CD4-positive, alpha-beta T cell treated with Interleukin-4 for 1 hour (primary cell): ENCODE measurements at regions not wholly inside any gene's neighbourhood (a gene's known extent, or its start where the extent isn't known, plus 50 kb on each side); places are given as distances from the start of the nearest gene placed in this dataset.
"Not testable (repeated sequence)": the region's sequence is repeated elsewhere in the genome, so short reads cannot be mapped to it uniquely, and the experiment has no call there.

Source experiments
- DNase-seq, 2 donors: peaks; one replicate each; pipeline ENCODE4 v3.0.0-alpha.2; 2020 to 2022

DNA sequence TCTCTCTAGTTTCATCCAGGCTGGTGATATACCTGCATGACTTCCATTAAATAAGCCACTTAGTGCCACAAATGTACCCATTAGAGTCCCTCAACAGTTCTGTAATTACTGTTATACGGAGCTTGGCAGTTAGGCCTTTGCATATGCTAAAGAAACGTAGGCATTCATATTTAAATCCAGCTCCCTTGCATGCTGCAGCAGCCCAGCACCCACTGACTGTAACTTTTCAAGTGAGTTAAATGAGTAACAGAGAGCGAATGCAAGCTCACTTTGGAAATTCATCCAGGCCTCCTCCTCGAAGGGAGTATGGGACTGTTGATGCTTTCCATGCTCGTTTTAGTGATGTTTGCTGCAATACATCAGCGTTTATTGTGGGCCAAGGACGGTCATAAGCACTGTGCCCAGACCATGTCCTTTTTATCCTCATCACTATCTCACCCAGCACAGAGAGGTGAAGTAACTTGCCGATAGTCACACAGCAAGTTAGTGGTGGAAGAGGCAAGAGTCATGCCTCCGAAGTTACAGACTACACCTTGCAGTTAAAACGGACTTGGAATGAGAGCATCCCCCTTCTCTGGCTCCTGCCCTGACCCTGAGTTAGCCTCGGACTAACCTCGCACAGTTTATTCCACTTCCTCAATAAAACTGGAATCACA is 179.4 kb upstream of the PDE10A start:
- DNase-seq = no peak

DNA sequence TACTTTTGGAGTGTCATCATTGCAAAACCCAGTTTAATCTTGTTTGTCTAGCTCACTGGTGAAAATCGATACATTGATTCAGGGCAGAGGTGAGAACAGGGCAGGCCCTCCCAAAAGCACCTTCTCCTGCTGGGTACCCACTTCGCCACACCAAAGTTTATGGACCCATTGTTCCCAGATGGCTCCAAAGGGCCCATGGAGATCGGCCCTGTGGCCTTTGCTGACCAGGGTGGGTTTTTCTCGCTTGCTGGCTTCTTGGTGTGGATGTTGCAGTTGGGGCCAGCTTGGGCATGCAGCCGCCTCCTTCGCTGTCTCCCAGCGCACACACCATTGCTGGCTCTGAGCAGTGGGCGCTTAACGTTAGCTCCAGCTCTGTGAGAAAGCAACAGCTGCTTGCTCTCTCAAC is 178.1 kb upstream of the PDE10A start:
- DNase-seq = no peak

DNA sequence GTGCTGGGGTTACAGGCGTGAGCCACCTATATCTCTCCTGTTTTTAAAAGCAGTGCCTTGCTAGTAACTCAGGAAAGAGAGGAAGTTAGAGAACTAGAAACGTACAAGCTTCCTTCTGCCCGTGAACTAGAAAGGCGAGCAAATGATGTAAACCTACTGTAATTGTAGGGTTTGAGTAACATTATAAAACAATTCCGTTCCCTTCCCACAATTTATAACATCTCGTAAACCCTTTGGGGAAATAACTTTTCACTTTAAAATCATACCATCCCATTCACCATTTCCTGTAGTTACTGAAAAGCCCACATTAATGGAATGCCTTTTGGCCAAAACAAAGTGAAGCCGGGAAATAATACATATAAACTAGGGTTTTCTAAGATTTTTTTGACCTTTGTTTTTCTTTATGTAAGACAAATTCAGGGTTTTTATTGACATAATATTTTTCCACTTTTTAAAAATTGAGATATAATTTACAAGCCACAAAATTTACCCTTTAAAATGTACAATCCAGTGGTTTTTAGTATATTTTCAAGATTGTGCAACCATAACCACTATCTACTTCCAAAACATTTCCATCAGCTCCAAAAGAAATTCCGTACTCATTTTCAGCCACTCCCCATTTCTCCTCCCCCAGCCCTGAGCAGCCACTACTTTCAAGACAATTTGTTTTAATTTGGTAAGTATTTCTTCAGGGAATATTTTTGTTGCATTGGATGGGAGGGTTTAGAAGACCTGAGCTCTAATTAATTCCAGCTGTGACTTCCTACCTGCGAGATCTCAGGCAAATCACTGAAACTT is 175.1 kb upstream of the PDE10A start:
- DNase-seq = no peak

DNA sequence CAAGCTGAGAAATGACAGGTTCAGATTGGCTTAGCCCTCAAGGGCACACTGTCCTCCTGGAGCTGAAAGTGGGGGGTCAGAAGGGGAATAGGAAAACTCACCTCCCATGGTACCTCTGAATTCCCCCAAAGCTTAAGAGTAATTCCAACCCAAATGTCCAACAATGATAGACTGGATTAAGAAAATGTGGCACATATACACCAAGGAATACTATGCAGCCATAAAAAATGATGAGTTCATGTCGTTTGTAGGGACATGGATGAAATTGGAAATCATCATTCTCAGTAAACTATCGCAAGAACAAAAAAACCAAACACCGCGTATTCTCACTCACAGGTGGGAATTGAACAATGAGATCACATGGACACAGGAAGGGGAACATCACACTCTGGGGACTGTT is 173.6 kb upstream of the PDE10A start:
- not testable (repeated sequence) for DNase-seq

DNA sequence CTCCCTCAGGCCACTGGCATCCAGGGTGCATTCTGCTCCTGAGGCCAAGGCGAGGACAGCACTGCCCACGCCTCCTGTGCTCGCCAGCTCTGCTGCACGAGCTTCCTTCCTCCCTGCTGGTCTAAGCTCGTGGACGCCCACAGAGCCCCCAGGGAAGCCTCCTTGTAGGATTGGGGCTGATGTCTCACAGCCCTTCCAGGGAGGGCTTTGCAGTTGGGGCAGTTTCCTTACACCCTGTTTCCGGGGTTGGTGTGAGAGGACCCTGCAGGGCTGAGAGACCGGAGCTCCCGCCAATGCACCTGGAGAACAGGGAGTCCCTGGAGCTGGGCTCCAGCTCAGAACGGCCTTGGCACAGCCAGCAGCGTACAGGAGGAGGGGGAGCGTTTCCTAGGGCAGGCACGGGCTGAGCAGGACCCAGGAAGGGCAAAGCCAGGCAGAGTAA is 172.4 kb upstream of the PDE10A start:
- DNase-seq = no peak

DNA sequence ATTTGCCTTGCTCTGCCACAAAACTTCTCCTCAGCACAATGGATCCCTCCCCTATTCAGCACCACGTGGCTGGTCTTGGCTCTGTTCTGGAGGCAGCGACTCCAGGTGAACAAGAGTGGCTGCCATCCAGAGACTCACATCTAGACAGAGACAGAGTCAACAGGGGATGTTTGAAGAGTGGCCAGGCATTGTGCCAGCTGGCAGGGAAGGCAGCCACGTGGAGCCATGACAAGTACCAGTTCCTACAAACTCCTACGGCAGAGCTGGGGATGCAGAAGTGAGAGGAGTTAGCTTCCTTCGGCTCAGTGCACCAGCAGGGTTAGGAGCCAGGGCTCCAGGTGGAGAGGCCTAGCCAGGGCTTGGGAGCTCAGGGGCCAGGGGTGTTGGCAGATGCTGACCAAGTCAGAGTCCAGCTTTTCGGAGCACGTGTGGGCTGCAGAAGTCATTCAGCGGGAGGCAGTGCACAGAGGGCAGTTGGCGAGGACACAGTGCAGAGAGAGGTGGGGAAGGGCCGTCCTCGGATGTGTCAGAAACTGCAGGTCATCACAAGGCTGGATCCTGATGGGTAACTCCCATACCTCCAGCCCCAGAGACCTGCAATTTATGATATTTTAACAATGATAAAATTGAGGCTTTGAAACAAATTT is 171.7 kb upstream of the PDE10A start:
- DNase-seq = no peak

DNA sequence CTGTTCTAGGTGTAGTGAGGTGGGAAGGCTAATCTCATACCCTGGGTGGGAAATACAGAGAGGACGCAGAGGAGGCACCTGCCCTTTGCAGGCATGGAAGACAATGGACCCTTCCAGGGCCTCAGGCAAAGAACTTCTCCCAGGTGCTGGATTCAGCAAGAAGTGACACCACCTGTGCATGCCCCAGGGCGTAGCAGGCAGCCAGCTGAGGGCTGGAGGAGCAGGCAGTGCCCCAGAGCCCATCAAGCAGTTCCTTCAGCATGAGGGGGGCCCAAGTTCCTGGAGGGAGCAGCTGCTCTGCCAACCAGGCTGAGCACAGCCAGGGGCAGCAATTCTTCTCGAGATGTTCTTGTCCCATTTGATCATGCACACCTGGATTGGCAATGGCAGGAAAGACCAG is 170.3 kb upstream of the PDE10A start:
- DNase-seq = no peak

DNA sequence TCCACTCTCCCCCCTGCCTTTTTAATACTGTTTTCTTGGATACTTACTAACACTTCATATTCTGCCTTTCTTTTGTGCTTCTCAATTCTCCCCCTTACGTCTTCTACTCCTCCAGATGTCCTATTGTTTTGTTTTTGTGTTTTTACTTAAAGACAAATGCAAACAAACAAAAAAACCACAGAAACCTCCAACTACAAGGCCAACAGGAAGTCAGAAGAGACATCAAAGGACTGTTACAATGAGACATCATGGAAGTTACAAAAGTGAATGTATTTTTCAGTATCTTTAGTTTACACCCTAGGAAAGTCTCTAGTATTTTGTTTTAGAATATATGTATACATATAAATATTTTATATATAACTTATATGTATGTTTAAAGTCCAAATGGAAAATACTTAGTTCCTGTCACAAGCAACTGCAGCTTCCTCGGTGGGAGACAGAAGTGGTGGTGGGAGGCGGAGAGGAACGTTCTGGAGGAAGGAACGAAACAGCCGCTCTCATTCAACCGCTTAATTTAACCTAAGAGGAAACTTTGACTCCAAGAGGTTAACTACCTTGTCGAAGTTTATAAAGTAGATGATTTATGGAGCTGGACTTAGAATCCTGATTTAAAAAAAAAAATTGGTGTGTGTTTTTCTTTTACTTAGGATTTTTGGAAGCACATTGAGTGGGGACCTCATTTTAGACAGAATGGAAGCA is 168.9 kb upstream of the PDE10A start:
- DNase-seq = no peak

DNA sequence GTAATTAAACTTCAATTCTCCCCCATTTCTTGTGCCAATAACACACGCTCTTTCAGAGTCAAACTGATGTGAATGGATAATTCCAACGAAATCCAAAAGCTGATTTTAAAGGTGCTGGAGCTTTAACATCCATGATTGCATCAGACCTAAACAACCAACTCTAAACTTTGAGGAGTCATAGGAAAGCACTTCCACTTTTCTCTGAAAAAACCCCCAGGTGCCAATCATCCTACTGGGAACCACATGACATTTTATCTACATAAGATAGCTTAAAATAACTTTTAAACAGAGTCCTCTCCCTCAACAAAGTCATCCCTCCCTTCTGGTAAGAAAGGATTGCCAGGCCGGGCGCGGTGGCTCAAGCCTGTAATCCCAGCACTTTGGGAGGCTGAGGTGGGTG is 167.7 kb upstream of the PDE10A start:
- DNase-seq = no peak

DNA sequence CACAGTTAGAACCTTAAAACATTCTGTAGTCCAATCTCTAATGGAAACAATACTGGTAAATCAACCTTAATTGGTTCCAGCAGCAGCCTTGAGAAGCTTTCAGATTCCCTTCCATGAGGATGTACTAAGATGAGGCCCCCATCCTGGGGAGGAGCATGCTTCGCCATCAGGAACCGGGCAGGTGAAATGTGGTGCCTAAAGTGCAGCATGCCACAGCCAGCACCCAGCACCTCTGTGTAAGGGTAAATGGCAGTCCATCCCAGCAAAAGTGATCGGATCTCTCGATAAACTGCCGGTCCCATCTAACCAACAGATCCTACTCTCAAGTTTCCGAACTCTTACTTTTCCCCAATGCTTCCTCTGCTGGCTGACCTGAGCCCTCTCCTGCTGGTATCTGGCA is 166.3 kb upstream of the PDE10A start:
- DNase-seq = no peak

DNA sequence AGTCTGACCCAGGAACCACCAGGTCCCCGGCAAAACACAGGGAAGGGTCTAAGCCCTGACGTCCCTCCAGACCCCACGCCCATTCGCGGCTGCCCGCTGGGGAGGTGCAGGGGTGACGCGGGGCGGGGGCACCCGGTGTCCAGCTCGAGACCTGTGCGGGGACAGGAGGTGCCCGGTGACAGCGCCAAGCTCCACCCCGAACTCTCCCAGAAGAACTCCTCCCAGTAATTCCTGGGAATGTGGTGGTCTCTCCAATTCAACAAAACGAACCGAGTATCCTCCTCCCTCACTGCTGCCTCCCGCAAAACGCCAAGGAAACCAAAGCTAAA is 164.1 kb upstream of the PDE10A start:
- DNase-seq = no peak

DNA sequence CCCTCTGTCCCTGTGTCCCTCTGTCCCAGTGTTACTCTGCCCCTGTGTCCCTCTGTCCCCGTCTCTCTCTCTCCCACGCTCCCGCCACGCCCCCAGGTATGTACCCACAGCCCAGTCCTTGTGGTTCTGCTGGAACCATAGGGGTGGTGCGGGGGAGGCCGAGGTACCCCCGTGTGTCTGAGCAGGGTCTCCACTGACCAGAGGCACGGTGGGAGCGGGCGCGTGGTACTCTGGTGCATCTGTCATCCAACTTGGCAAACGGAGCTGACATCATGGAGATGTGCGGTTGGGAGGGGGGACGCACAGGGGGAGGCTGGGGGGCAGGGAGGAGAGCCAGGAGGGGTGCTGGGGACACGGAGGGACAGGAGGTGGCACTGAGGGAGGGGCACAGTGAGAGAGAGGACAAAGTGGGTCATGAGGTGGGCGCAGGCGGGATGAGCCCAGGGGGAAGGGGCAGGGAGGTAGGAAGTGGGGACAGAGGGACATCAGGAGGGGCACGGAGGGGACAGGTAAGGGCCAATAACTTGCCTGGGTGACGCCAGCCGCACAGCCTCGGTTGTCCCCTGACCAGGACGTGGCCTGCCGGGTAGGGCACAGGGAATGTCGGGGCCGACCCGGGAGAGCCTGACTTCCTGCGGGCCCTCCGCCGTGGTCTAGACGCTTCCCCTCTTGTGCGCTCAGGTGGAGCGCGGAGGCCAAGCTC is 163.6 kb upstream of the PDE10A start:
- no peak for DNase-seq

DNA sequence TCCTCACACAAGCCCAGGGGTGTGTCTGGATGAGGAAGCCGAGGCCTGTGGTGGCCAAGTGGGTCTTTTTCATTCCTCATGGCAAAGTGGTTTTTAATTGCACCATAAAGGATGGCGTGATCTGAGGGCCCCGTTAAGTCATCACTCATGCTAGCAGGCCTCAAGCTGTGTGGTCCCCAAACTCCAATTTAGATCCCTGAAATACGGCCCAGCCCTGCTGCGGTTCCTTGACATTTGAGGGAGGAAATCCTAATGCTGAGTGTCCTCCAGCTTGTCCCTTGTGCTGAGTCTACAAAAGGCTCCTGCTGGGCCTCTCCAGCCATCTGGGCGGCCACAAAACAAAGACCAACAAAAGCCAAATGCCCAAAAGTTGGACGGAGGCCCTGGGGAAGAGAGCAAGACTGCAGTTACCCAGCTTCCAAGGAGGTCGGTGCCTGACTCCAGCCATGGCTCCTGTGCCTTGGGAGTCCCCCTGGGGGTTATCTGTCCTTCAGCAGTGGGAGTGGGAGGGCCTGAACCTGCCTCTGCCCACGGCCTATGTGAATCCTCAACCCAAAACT is 162.3 kb upstream of the PDE10A start:
- DNase-seq = no peak

DNA sequence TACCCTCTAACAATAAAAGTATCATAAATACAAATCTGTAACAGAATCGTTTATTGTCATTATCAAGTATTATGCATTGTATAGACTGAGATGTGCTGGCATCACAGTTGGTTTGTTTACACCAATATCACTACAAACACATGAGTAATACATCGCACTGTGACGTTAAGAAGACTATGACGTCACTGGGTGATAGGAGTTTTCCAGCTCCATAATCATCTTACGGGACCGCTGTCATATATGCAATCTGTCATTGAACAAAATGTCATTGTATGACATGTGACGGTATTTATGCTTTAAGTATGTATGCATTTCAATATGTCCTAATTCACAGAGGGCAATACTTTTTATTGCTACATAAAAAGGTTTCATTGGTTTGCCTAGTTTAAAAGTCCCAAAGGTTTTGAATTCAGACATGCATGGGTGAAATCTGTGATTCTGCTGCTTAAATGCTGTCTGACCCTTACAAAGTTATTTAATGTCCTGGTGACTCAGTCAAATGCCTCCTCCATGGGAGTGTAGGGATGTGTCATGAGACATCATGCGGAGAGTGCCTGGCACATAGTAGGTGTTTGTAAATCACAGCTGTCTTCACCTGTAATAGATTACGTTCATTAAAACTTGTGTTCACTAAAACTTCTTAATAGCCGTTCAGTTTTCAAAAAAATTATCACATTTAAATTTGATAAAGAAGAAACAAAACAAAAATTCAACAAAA is 160.7 kb upstream of the PDE10A start:
- DNase-seq = no peak

DNA sequence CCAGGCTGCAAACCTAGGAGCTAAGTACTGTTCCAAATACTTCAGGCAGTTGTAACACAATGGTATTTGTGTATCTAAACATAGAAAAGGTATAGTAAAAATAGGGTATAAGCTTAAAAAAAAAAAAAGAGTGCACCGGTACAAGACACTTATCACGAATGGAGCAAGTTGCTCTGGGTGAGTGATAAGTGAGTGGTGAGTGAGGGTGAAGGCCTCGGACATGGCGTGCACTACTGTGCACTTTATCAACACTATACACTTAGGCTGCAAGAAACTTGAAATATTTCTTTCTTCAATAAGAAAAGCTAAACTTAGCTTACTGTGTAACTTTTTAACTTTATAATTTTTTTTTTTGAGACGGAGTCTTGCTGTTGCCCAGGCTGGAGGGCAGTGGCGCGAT is 159.5 kb upstream of the PDE10A start:
- no peak for DNase-seq

DNA sequence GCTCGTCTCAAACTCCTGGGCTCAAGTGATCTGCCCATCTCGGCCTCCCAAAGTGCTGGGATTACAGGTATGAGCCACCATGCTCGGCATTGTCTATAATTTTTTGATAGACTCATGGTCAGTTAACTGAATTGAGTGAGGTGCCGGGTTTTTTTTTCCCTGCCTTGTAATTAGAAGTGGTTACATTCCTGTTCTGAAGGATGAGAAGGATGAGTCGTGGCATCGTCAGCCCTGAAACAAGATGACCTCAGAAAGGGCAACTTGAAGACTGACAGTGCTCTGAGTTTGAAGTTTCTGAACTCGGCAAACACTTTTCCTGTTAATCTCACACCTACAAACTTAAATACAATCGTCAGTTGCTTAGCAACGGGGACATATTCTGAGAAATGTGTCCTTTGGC is 158.7 kb upstream of the PDE10A start:
- DNase-seq = no peak

DNA sequence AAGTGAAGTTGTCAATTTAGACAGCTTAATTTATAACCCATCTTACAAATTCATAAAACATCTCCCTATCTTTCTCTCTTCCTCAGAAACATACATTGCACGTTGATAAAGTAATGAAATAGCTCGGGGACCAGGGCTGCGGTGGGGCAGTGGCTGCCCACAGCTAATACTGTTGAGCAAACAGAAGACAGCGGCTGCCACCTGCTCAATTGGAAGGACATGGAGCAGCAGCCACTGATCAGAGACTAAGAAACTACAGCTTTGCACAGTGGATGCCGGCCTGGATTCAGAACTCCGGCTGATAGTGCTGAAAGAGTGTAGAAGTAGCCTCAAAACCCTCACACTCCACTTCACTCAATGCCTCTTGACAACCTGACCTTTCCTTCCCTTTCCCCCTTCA is 157.9 kb upstream of the PDE10A start:
- DNase-seq = no peak

DNA sequence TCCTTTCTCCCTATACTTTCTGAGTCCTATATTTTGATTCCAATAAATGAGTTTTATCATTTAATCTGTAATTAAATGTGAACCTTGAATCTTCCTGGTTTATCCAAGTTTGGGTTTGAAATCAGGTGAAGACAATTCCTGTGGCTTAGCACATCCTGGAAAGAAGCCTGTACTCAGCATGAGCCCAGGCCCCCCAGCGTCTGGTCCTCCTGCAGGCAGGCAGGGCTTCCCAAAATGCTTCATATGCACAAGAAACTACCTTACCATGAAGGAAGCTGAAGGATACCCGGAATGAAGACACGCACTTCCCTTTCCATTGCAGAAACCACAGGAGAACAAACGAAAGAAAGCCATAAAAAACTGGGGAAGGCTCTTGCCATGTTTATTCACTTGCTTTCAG is 157.4 kb upstream of the PDE10A start:
- no peak for DNase-seq

DNA sequence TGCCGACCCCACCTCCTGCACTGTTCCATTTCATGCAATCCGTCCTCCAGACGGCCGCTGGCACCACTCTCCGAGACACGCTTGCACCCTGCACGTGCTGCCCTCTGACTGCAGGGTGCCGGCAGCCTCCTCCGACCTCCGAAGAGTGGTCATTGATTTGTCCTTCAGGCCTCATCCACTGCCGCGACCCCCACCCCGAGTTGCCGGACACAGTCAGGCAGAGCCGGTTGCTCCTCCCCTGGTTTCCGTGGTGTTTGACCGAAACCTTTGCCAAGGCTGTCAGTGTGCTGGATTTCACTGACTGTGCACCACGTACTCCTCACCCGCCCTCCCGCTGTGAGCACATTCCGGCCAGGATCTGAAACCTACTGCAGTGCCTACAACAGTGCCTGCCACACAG is 156.4 kb upstream of the PDE10A start:
- DNase-seq = no peak

DNA sequence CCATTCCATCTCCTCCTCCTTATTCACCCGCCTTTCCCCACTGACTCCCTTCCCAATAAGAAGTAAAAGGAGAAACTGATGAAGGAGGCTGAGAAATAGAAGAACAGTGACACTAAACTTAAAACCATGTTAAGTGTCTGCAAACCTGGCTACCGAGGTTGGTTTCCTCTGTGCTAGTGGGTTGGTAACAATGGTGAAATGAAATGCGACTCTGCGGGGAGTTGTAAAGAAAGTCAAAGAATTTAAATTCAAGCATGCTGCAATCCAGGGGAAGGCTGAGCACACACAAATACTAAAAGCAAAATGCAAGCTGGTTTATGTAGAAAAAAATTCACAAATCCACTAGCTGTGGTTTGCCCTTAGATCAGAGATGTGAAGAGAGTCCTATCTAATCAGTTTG is 155.2 kb upstream of the PDE10A start:
- no peak for DNase-seq

DNA sequence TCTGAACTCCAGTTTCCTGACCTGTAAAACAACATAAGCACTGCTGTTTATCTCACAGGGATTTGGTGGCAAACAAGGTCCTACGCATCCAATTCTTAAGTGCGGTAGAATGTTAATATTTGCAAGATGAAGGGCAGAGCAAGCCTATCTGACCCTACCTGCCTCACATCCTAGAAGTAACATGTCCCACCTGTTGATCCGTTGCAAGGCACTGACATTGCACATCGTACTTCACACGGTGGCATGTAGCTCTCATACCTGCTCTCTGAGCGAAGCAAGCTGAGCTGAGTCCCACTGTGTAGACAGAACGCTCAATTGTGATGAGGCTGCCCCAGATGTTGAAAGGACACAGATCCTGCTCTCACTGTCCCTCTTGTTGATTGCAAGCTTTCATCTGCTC is 154.7 kb upstream of the PDE10A start:
- DNase-seq = no peak

DNA sequence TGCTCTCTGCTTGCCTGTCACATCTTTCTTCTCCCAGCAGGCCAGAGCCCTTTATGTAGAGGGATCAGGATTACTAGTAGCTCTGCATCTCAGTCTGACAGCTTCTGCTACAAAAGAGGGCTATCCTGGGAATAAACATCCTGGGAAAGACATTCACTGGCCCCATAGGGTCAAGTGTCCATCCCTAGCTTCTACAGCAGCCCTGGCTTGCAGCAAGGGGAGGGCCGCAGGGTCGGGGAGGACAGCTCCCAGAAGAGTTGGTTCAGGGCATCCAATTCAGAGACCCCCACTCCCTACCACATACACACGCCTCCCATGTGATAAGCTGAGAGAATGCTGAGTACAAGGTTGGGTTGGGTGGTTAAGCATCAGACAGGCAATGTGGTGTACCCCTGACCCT is 154.1 kb upstream of the PDE10A start:
- DNase-seq = no peak
